IMR-90 (cell line): ENCODE measurements at regions not wholly inside any gene's neighbourhood (a gene's known extent, or its start where the extent isn't known, plus 50 kb on each side); places are given as distances from the start of the nearest gene placed in this dataset.

Source experiments
- ATAC-seq: fragments of 200-7000 bp; cut with Tn5 transposase; 2 replicates; pipeline ENCODE4 v1.9.1; 2020; ENCODE audit warnings: low read depth, mild to moderate bottlenecking, moderate library complexity
- BruUV-seq: library from RNA; stranded (reverse); fragments of 400-500 nt; replicated peaks from 2 replicates; lab custom pipeline; 2021; lab: Mats Ljungman, UMichigan
- CTCF ChIA-PET: fragments of 300-600 bp; formaldehyde crosslinking; extraction: SDS; loops from one replicate; lab custom pipeline; 2021; ENCODE audit warnings: antibody characterized with exemption; lab: Yijun Ruan, JAX
- POLR2A ChIA-PET: fragments of 300-600 bp; sonication (Branson Sonifier 250); formaldehyde crosslinking; loops from one replicate; lab custom pipeline; 2022; ENCODE audit warnings: antibody characterized with exemption; ENCODE audit not compliant: unreplicated experiment; lab: Charles Lee
- DNase-seq: peaks from one replicate; pipeline ENCODE4 v3.0.0; 2013
- H2AFZ ChIP-seq: replicated peaks from 2 replicates; pipeline ENCODE3; 2013; ENCODE audit warnings: low read length, mild to moderate bottlenecking; ENCODE audit not compliant: poor library complexity
- H2AK5ac ChIP-seq: 2 replicates; pipeline ENCODE4 v1.6.1; 2013; ENCODE audit warnings: low read depth, low read length, inconsistent platforms
- H2AK9ac ChIP-seq: replicated peaks from 2 replicates; pipeline ENCODE3; 2013; ENCODE audit warnings: mild to moderate bottlenecking, low read depth, low read length, moderate library complexity; ENCODE audit not compliant: poor library complexity
- H2BK120ac ChIP-seq: 2 replicates; pipeline ENCODE4 v1.6.1; 2013; ENCODE audit warnings: low read depth, low read length, inconsistent platforms
- H2BK15ac ChIP-seq: 3 replicates; pipeline ENCODE4 v1.6.1; 2013; ENCODE audit warnings: low read depth, low read length, inconsistent platforms
- H2BK20ac ChIP-seq: 2 replicates; pipeline ENCODE4 v1.6.1; 2013; ENCODE audit warnings: low read depth, mild to moderate bottlenecking, inconsistent platforms, low read length, moderate library complexity
- H2BK5ac ChIP-seq: 2 replicates; pipeline ENCODE4 v1.6.1; 2013; ENCODE audit warnings: mild to moderate bottlenecking, low read depth, low read length, inconsistent platforms; ENCODE audit not compliant: poor library complexity, severe bottlenecking
- H3K14ac ChIP-seq: replicated peaks from 2 replicates; pipeline ENCODE4 v1.6.1; 2013; ENCODE audit warnings: low read depth, low read length, inconsistent platforms
- H3K18ac ChIP-seq: 2 replicates; pipeline ENCODE4 v1.6.1; 2013; ENCODE audit warnings: low read depth, low read length, control low read depth
- H3K23ac ChIP-seq: 2 replicates; pipeline ENCODE4 v1.6.1; 2013; ENCODE audit warnings: low read depth, low read length, inconsistent platforms
- H3K27ac ChIP-seq: 2 replicates; pipeline ENCODE4 v1.5.1; 2013; ENCODE audit warnings: mild to moderate bottlenecking, control low read depth, low read length; ENCODE audit not compliant: insufficient read depth
- H3K27me3 ChIP-seq: 2 replicates; pipeline ENCODE4 v1.6.1; 2013; ENCODE audit warnings: low read length; ENCODE audit not compliant: control insufficient read depth, insufficient read depth
- H3K36me3 ChIP-seq: 2 replicates; pipeline ENCODE4 v1.6.1; 2013; ENCODE audit warnings: low read length, mixed read lengths; ENCODE audit not compliant: control insufficient read depth, insufficient read depth
- H3K4ac ChIP-seq: 2 replicates; pipeline ENCODE4 v1.6.1; 2013; ENCODE audit warnings: low read depth, low read length, inconsistent platforms
- H3K4me1 ChIP-seq: 2 replicates; pipeline ENCODE4 v1.6.1; 2013; ENCODE audit warnings: low read length, mixed read lengths; ENCODE audit not compliant: control insufficient read depth, insufficient read depth
- H3K4me2 ChIP-seq: 2 replicates; pipeline ENCODE4 v1.6.1; 2013; ENCODE audit warnings: low read depth, mild to moderate bottlenecking, control low read depth, low read length, moderate library complexity
- H3K4me3 ChIP-seq: 2 replicates; pipeline ENCODE4 v1.5.1; 2013; ENCODE audit warnings: low read depth, mild to moderate bottlenecking, control low read depth, low read length, moderate library complexity; ENCODE audit not compliant: insufficient read depth
- H3K56ac ChIP-seq: 2 replicates; pipeline ENCODE4 v1.6.1; 2013; ENCODE audit warnings: low read length, inconsistent platforms; ENCODE audit not compliant: insufficient read depth; ENCODE audit errors: extremely low read depth
- H3K79me1 ChIP-seq, 2 experiments: 2 replicates each; pipeline ENCODE4 v1.6.1; 2013; ENCODE audit warnings: low read length in 2 of 2, inconsistent platforms in 1 of 2, low read depth in 1 of 2
- H3K9ac ChIP-seq: 2 replicates; pipeline ENCODE4 v1.6.1; 2013; ENCODE audit warnings: low read depth, low read length, control low read depth
- H3K9me1 ChIP-seq: 2 replicates; pipeline ENCODE4 v1.6.1; 2013; ENCODE audit warnings: low read length, inconsistent platforms; ENCODE audit not compliant: insufficient read depth
- H3K9me3 ChIP-seq: 2 replicates; pipeline ENCODE4 v1.6.1; 2013; ENCODE audit warnings: low read length; ENCODE audit not compliant: control insufficient read depth, insufficient read depth
- H4K20me1 ChIP-seq: 2 replicates; pipeline ENCODE4 v1.6.1; 2013; ENCODE audit warnings: low read length, inconsistent platforms; ENCODE audit not compliant: insufficient read depth
- H4K5ac ChIP-seq: 2 replicates; pipeline ENCODE4 v1.6.1; 2013; ENCODE audit warnings: mild to moderate bottlenecking, low read depth, low read length, control low read depth
- H4K8ac ChIP-seq, 2 experiments: 2 replicates each; pipeline ENCODE4 v1.6.1; 2013; ENCODE audit warnings: low read depth in 2 of 2, low read length in 2 of 2, control low read depth in 1 of 2, inconsistent platforms in 1 of 2
- H4K91ac ChIP-seq: 2 replicates; pipeline ENCODE4 v1.6.1; 2013; ENCODE audit warnings: low read depth, low read length, inconsistent platforms; ENCODE audit not compliant: insufficient read depth
- CEBPB ChIP-seq: IDR thresholded peaks from 2 replicates; pipeline ENCODE4 v1.6.1; 2012; ENCODE audit warnings: low read depth, low read length, improper control_type of control experiment
- MAZ ChIP-seq: IDR thresholded peaks from 2 replicates; pipeline ENCODE4 v1.6.1; 2012; ENCODE audit warnings: low read depth, mild to moderate bottlenecking, low read length, improper control_type of control experiment, moderate library complexity, borderline replicate concordance
- MXI1 ChIP-seq: IDR thresholded peaks from 2 replicates; pipeline ENCODE4 v1.6.1; 2012; ENCODE audit warnings: low read depth, mild to moderate bottlenecking, low read length, moderate library complexity, borderline replicate concordance
- POLR2A ChIP-seq: IDR thresholded peaks from 2 replicates; pipeline ENCODE4 v1.6.1; 2012; ENCODE audit warnings: mild to moderate bottlenecking, low read depth, low read length
- RAD21 ChIP-seq: IDR thresholded peaks from 2 replicates; pipeline ENCODE4 v1.6.1; 2012; ENCODE audit warnings: low read length, improper control_type of control experiment
- RCOR1 ChIP-seq: IDR thresholded peaks from 2 replicates; pipeline ENCODE4 v1.6.1; 2012; ENCODE audit warnings: mild to moderate bottlenecking, low read length, improper control_type of control experiment; ENCODE audit not compliant: insufficient replicate concordance
- RFX5 ChIP-seq: IDR thresholded peaks from 2 replicates; pipeline ENCODE4 v1.8.0; 2012; ENCODE audit warnings: low read depth, mild to moderate bottlenecking, low read length, moderate library complexity
- USF2 ChIP-seq: fragments of 150-350 bp; IDR thresholded peaks from 2 replicates; pipeline ENCODE4 v1.6.1; 2017; ENCODE audit warnings: mild to moderate bottlenecking, antibody characterized with exemption, low read length, low read depth
- WGBS, 2 experiments: methylation state at CpG; one replicate each; pipeline versions ENCODE4 v1.1.5 to v1.1.7; 2013; ENCODE audit warnings: missing lambda C conversion rate in 2 of 2; ENCODE audit not compliant: insufficient read length in 1 of 2; ENCODE audit errors: extremely low coverage in 2 of 2; 5-methylcytosine and 5-hydroxymethylcytosine counted together
- dilution Hi-C: fragments of 300-500 bp; cut with HindIII; formaldehyde crosslinking; loops from one replicate; pipeline ENCODE4 v1.14.3; 2018; ENCODE audit warnings: low sequenced_read_pairs; ENCODE audit not compliant: unreplicated experiment
- in situ Hi-C: fragments of 300-500 bp; cut with MboI; formaldehyde crosslinking; loops from 3 replicates; pipeline ENCODE4 v1.14.3; 2019; ENCODE audit warnings: low sequenced_read_pairs, inconsistent platforms, mixed read lengths
- intact Hi-C: fragments of 100-400 bp; cut with micrococcal nuclease; formaldehyde crosslinking; loops from 2 replicates; pipeline ENCODE4 v1.10.0; 2022

GRCh38 chr2:146481629-146482028 lies 1363.2 kb upstream of the ACVR2A start:
- CTCF ChIA-PET = interaction anchor here (0.6 kb wide), 2 partner anchors 61 to 571 kb away, joined by 3 to 4 read pairs; no protein-coding TSS in a partner anchor
- WGBS, 2 experiments = no CpG with 5 or more reads among the region's 1 CpG
- H3K9me3 ChIP-seq = no peaks in the 10 kb centered on the region
- intact Hi-C loops (no loop called here), dilution Hi-C loops (no loop called here), in situ Hi-C loops (no loop called here)
- TF ChIP-seq POLR2A (no peak), MAZ (no peak), USF2 (no peak), RAD21 (no peak), RFX5 (no peak), CEBPB (no peak), RCOR1 (no peak), MXI1 (no peak)
- H3K36me3 ChIP-seq = no peaks in the 10 kb centered on the region
- H2BK20ac ChIP-seq = no peak overlapping the region
- H2BK15ac ChIP-seq = no peak overlapping the region
- no peaks in the 10 kb centered on the region for H3K9me1 ChIP-seq
- H2AFZ ChIP-seq = no peak overlapping the region
- H4K91ac ChIP-seq = no peak overlapping the region
- H3K79me1 ChIP-seq = no peaks in the 10 kb centered on the region
- no peak overlapping the region for H2BK5ac ChIP-seq
- peak; percentile 52 for DNase-seq
- POLR2A ChIA-PET = no interaction called here
- H3K14ac ChIP-seq = no peak overlapping the region
- no peak overlapping the region for H3K27ac ChIP-seq
- no peak overlapping the region for H3K56ac ChIP-seq
- no peak overlapping the region for H3K4ac ChIP-seq
- H3K4me2 ChIP-seq = no peak overlapping the region
- H4K5ac ChIP-seq = no peak overlapping the region
- H2BK120ac ChIP-seq = no peak overlapping the region
- H3K9ac ChIP-seq = no peak overlapping the region
- H4K20me1 ChIP-seq = no peaks in the 10 kb centered on the region
- H4K8ac ChIP-seq = no peak overlapping the region
- no peak overlapping the region for H3K4me3 ChIP-seq
- no peak overlapping the region for H2AK5ac ChIP-seq
- no peaks in the 10 kb centered on the region for H3K4me1 ChIP-seq
- H2AK9ac ChIP-seq = no peak overlapping the region
- BruUV-seq = no TSS peak
- ATAC-seq = peak; percentile 65; the same call in 1 of the 2 replicates
- no peak overlapping the region for H3K23ac ChIP-seq
- H3K27me3 ChIP-seq = no peaks in the 10 kb centered on the region
- H3K18ac ChIP-seq = no peak overlapping the region
